ENCODE measurements at regions not wholly inside any gene's neighbourhood (a gene's known extent, or its start where the extent isn't known, plus 50 kb on each side); places are given as distances from the start of the nearest gene placed in this dataset.
"Not testable (repeated sequence)": the region's sequence is repeated elsewhere in the genome, so short reads cannot be mapped to it uniquely, and the experiment has no call there.

GRCh38 chr15:31650055-31650701 is 323.5 kb downstream of the KLF13 start:
- not testable (repeated sequence) for TF ChIP-seq POLR2A (IDR thresholded peaks at IDR 0.05)
- peak in 1 of 3 experiments; percentile 32 for TF ChIP-seq CTCF (IDR thresholded peaks at IDR 0.05)

Data from testis (tissue), 2 donors.